Right renal cortex interstitium (tissue), 3 donors: ENCODE measurements at regions not wholly inside any gene's neighbourhood (a gene's known extent, or its start where the extent isn't known, plus 50 kb on each side); places are given as distances from the start of the nearest gene placed in this dataset.

Source experiments
- DNase-seq, 3 donors: peaks; one replicate each; pipeline ENCODE4 v3.0.0-alpha.2; 2013; ENCODE audit warnings: low read depth in 3 of 3, low spot score in 2 of 3

DNA sequence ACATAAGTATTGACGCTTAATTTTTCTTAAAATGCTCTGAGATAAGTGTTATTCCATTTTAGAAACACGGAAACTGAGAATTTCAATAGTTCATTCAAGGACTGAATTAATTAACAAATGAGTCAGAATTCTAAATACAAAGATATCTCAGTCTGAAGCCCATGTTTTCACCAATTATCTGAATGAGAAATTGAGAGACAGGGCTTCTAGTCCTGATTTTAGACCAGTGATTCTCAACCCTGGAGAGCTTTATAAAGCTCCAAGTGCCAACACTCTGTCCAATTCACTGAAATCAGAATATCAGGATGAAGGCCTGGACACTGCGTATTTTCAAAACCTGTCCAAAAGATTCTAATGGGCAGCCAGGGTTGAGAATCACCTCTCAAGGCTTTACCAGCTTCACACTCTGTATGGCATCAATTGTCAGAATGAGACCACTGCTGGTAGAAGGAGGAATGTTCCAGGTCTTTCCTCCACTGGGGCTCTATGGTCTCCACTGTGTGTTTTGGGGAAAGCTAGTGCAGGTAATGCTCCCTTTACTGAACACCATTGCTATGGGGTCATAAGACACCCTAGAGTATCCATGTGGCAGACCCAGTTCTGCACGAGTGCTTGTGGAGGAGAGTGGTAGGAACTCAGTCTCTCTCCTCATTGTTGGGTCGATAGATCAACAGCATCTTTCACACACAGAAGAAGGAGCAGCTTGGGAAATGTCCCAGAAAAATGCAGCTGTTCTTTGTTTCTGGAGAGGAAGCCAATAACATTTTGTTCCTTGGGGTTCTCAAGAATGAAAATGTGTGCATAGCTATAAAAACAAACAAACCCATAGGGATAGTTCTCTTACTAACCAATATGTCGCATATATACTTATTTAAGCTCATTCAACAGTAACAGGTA is 99.7 kb upstream of the OSMR start:
- DNase-seq, result no peak

- no peak for DNase-seq
Measured at GRCh38 chr5:38749861-38750260, 96.0 kb upstream of the OSMR start.

DNA sequence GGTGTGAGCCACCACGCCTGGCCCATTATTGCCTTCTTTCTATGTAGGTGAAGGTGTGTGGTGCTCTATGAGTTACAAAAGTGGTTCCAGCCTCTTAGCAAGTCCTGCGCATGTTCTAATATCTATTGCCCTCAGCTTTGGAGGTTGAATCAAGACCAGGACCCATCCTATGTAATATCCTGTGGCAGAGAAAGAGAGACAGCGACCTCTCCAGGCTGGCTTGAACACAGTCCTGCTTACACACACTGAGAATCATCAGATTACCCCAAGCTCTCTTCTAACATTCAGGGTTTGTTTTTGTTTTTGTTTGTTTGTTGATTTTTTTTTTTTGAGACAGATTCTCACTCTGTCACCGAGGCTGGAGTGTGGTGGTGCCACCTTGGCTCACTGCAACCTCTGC is 94.7 kb upstream of the OSMR start:
- no peak for DNase-seq

- no peak for DNase-seq
Measured at GRCh38 chr5:38752012-38752536, 93.7 kb upstream of the OSMR start.

DNA sequence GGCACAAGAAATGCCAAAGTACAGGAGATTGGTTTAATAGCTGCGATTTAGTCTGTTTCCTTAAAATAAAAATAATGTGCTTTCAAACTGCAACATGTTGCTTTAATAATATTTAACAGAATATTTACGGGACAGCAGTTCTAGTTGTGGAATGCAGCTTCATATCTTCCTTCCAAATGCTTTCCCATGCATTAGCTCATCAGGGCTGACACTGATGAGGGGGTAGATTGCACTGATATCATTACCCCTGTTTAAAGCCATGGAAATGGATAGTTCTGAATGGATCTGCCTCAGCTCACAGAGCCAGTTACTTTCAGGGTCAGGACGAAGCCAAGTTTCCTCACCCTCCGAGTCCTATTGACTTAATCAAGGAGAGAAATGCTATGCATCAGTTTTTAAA is 93.2 kb upstream of the OSMR start:
- DNase-seq, result no peak

- no peak for DNase-seq
Measured at GRCh38 chr5:38753141-38753540, 92.7 kb upstream of the OSMR start.

DNA sequence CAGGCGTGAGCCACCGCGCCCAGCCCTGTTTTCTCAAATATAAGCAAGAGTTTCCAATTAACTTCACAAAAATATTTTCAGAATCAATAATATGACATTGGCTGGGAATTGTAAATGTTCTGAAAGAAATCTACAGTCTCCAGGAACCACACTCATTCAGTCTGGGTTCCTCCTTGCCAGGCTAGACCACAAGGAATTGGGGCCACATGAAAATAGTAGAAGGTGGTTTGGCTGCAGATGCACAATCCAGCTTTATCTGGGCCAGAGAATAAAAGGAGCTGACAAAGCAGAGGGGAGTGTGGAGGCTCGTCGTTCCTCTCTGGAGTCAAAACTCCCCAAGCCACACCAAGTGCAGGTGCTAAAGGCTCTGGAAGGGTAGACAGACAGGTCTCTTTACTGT is 92.0 kb upstream of the OSMR start:
- DNase-seq, result no peak

- DNase-seq, result no peak
Measured at GRCh38 chr5:38755181-38755580, 90.6 kb upstream of the OSMR start.

DNA sequence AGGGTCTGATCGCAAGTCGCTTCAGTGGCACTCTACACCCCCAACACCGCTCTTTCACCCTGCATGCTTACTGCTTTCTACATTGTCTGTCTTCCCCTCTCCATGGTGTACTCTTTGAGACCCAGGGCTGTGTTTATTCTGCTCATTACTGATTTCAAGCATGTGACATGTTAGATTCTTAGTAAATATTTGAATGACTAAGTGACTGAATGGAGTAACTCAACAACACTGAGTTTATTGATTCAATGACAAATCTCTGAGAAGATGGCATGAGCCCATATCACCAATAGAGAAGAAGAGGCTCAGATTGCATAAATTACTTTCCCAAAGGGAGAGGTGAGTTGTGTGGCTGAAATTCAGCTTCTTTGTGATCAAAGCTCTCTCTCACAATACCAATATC is 89.7 kb upstream of the OSMR start:
- no peak for DNase-seq

GRCh38 chr5:38757451-38758245 is 88.2 kb upstream of the OSMR start:
- DNase-seq, result no peak

GRCh38 chr5:38758774-38759600 is 86.8 kb upstream of the OSMR start:
- no peak for DNase-seq

- no peak for DNase-seq
Measured at GRCh38 chr5:38764937-38765391, 80.8 kb upstream of the OSMR start.

GRCh38 chr5:38765399-38765861 is 80.4 kb upstream of the OSMR start:
- DNase-seq, result no peak

DNA sequence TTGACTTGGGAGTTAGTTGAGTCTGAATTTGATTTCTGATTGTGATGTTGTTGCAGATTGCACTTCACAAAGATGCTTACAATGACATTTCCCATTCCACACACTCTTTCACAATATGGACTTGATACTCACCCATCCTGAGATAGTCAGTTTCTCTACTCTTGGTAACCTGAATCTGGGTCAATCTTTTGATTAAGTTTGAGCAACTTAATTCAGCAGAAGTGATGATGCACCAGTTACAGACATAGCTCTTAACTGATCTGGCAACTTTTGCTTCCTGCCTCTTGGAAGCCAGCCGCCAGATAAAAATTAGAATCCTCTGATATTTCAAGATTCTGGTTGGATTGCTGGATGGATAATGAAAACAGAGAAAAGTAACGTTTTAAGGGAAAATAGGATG is 79.7 kb upstream of the OSMR start:
- no peak for DNase-seq

GRCh38 chr5:38768412-38769211 is 77.2 kb upstream of the OSMR start:
- no peak for DNase-seq

DNA sequence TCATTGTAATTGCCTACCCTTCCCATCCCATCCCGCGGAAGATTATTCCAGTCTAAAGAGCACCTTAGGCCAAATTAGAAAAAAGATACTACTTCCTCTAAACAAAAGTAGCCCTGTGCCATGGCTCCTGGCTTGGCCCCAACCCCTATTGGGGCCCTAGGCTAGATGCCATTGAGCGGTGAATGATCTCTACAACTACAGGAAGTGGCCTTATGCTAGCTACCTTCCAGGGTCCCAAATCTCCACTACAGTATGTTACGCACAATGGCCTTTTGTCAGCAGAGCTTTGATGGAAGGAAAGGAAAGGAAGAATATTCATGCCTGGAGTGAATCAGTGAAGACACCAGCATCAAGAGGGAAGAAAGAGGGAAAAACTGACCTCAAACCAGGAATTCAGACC is 73.3 kb upstream of the OSMR start:
- DNase-seq, result no peak

DNA sequence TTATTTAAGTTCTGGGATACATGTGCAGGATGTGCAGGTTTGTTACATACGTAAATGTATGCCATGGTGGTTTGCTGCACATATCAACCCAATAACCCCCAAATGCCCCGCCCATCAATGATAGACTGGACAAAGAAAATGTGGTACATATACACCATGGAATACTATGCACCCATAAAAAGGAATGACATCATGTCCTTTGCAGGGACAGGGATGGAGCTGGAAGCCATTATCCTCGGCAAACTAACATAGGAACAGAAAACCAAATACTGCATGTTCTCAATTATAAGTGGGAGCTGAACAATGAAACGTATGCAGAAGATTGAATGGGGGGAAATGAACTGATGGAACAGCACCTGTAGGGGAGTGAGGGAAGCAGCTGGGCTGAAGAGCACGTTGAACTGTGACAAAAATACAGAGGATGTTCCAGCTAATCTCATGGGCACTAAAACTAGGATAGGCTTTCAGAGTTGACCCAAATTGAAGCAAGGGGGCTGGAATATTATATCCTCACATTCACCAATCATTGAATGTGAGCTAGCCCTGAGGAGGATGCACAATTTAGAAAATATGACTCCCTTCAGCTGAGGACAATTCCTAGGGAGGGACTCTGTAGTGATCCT is 70.5 kb upstream of the OSMR start:
- no peak for DNase-seq

GRCh38 chr5:38776149-38776896 is 69.5 kb upstream of the OSMR start:
- no peak for DNase-seq

- DNase-seq, result no peak
Measured at GRCh38 chr5:38777111-38777510, 68.7 kb upstream of the OSMR start.
